CD4-positive, alpha-beta T cell treated with Interleukin-6 for 4 hours (primary cell): ENCODE measurements at regions not wholly inside any gene's neighbourhood (a gene's known extent, or its start where the extent isn't known, plus 50 kb on each side); places are given as distances from the start of the nearest gene placed in this dataset.
"Not testable (repeated sequence)": the region's sequence is repeated elsewhere in the genome, so short reads cannot be mapped to it uniquely, and the experiment has no call there.

ENCODE experiments used
- DNase-seq: peaks from one replicate; pipeline ENCODE4 v3.0.0-alpha.2; 2020; ENCODE audit warnings: mixed read lengths

DNA sequence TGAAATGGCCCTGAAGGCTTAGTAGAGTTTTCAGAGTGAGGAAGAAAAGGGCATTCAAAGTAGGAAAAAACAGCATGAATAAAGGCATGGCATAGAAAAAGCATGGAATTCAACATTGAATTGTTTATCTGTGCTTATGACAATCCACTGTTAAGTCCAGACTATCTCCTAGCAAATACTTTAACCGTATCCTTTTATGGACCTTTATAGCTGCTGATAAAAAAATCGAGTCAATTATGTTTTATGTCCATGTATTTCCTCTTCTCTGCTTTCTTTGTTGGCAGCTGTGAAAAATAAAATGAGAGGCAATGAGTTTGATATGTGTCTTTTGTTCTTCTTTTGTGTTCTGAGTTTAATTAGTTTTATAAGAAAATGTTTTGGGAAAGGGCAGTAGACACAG lies 70.4 kb downstream of the TDRD15 start:
- DNase-seq, result no peak

GRCh38 chr2:21194858-21195271 lies 71.1 kb downstream of the TDRD15 start:
- DNase-seq, result no peak

- DNase-seq, result no peak
These were observed 71.6 kb downstream of the TDRD15 start for GRCh38 chr2:21195326-21195725.

- DNase-seq, result no peak
These were observed 74.9 kb downstream of the TDRD15 start for GRCh38 chr2:21198637-21199036.

GRCh38 chr2:21203976-21204375 lies 80.2 kb downstream of the TDRD15 start:
- DNase-seq, result no peak

DNA sequence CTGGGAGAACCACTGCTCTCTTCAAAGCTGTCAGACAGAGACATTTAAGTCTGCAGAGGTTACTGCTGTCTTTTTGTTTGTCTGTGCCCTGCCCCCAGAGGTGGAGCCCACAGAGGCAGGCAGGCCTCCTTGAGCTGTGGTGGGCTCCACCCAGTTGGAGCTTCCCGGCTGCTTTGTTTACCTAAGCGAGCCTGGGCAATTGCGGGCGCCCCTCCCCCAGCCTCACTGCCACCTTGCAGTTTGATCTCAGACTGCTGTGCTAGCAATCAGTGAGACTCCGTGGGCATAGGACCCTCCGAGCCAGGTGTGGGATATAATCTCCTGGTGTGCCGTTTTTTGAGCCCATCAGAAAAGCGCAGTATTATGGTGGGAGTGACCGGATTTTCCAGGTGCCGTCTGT lies 90.3 kb downstream of the TDRD15 start:
- DNase-seq, result not testable (repeated sequence)

DNA sequence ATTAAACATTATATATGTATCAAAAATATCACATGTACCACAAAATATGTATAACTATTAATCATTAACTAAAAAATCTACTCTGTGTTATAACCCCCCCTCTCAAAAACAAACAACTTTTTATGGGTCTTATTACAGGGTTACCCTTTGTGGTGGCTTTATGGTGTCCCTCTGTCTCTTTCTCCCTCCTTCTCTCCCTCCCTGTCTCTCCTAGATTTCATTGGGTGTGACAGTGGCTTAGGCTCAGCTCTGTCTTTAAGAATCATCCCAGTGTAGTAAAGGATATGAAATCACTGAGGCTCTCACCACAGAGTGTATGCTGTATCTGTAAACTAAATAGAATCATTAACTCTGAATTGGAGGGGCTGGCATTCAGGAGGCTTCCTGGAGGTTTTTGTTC lies 93.7 kb downstream of the TDRD15 start:
- DNase-seq, result no peak

- DNase-seq, result no peak
These were observed 97.2 kb downstream of the TDRD15 start for GRCh38 chr2:21220930-21221329.

DNA sequence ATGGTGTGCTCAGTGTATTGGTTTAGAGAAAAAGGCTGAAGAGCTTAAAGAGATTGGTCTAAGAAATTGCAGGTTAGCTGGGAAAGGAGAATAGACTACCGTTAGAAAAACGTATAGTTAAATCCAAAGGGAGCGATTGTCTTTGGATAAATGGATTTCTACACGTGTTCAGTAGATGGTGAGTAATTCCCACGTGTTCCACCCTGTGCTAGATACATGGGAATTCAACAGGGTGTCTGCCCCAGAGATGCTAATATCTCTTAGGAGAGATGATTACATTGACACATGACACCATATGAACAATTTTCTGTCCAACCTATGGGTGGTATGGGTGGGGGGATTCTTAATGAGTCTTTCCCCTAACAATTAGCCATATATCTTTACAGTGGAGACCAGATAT lies 99.8 kb downstream of the TDRD15 start:
- DNase-seq, result no peak

GRCh38 chr2:21228041-21228895 lies 104.5 kb downstream of the TDRD15 start:
- no peak for DNase-seq

DNA sequence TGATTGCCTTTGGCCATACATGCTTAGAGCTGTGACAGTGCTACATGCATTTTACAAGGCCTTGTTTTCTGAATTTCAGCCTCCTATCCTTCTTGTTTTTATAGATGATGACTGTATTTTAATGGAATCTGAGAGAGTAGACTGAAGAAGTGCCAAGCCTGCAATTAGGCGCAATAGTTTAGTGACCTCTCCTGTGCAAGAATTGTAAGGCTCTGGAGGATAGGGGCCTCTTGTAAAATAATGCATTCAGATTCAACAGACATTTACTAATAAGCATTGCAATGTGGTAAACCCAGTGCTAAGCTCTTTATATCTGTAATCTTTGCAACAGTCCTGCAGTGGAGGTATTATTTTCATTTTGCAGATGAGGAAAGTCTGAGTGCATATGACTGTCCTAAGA lies 105.5 kb downstream of the TDRD15 start:
- no peak for DNase-seq

DNA sequence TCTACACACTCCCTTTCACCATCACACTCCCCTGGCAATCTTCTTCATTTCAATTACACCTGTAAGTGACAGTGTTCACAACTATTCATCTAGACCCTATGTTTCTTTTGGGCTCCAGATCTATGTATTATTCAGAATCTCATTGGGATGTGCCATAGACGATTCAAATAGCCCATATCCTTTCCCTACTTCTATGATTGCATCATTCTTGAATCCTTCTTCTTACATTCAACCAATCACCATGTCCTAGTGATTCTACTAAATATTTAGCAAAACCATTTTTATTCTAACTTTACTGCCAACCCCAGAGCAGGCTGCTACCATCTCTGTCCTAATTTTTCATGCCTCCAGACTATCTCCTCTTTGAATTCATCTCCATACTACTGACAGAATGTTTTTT lies 106.4 kb downstream of the TDRD15 start:
- no peak for DNase-seq

DNA sequence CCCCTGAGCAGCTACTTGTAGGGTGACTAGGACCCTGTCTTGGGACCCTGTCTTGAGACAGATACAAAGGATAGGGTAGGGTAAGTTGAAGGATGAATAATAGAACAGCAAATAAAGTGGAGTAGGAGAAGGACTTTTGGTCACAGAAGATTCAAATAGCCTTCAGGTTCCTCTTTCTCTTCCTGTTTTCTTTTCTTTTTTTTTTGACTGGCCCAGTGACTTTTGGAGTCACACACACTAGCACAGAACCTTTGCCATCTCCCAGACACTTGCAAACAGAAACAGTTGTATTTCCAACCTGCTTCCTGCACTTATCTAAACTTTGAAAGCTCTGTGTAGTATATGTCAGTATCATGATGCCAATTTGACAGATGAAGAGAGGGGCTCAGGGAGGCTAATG lies 108.2 kb downstream of the TDRD15 start:
- no peak for DNase-seq

DNA sequence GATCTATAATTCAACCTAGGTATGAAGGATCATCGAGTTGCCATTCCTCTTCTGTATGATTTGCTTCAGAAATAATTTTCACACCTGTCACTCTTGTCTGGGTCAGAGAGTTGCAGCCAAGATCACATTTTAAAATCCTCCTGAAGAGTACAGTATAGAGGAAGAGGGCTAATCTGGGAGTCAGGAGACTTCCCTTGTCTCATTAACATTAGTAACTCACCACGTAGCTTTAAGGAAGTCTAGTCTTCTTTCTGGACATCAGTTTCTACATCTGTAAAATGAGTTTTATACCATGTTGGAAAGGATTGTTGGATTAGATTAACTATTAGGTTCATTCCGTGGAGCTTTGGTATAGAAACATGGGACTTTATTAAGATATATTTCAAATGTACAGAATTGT lies 109.4 kb downstream of the TDRD15 start:
- DNase-seq, result no peak

DNA sequence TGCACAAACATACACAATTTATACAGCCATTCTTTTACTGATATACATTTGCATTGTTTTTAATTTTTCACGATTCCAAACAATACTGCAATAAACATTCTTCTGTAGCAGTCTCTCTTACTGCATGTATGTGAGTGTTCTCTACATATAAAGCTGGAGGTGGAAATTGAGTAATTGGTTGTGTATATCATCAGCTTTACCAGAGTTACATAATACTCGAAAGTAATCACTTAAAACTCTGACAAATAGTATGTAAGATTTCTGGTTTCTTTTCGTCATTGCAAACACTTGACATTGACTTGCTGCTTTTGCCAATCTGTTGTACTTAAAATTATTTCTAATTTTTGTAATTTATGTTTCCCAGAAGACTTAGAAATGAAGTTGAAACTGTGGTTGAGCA lies 110.2 kb downstream of the TDRD15 start:
- DNase-seq, result no peak

DNA sequence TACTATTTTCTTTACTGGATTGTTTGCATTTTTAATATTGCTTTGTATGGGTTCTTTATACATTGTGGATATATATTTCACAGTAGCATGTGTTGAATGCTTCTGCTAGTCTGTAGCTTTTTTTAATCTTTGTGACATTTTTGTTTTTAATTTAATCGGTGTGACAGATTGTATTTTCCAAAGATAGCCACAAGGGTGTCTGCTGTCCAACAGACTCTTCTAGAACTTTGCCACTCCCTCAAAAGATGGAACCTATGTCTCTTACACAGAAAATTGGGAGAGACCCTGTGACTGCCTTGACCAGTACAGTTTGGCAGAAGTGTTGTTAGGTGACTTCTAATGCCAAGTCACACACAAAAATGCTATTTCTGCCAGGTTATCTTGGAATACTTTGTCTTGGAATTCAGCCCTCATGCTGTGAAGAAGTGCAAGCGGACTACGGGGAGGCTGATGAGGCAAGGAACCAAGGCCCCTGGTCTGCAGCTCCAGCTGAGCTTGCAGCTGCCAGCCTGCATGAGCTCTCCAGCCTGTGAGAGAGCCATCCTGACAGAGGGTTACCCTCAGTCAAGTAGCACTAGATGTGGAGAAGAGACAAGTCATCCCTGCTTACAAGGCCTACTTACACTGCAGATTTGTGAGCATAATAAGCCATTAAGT lies 110.8 kb downstream of the TDRD15 start:
- DNase-seq, result no peak

DNA sequence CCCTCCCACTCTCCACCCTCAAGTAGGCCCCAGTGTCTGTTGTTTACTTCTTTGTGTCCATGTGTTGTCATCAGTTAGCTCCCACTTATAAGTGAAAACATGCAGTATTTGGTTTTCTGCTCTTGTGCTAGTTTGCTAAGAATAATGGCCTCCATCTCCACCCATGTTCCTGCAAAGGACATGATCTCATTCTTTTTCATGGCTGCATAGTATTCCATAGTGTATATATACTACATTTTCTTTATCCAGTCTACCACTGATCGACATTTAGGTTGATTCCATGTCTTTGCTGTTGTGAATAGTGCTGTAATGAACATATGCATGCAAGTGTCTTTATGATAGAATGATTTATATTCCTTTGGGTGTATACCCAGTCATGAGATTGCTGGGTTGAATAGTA lies 116.0 kb downstream of the TDRD15 start:
- DNase-seq, result not testable (repeated sequence)

DNA sequence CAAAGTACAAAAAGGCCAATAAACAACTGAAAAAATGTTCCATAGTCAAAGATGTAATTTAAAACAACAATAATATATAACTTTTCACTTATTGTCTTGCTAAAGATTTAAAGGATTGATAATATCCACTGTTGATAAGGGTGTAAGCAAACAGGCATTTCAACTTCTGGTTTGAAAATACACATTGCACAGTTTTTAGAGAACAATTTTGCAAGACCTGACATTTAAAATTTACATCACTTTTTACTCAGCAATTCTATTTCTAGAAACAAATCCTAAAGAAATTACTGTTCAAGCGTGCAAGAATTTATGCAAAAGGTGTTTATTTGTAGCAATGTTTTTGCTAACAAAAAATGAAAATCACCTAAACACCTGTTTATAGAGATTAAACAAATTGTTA lies 120.4 kb downstream of the TDRD15 start:
- DNase-seq, result no peak

DNA sequence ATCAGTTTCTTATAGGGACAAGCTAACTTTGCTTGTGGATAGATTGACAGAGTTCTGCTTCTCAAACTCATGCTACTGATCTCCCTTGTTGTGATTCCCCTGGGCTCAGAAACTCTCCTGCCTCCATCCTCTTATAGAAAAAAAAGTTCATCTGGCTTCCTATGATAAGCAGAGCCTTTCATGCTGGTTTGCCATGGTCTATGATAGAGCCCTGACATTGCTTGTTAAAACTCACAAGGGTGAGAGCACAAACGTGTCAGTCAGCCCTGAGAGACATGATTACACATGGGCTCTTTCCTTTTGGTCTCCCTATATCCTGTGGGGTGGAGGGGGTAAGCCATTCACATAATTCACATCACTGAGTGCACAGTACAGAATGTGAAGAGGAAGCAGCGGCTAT lies 121.8 kb downstream of the TDRD15 start:
- no peak for DNase-seq

- DNase-seq, result no peak
These were observed 125.6 kb downstream of the TDRD15 start for GRCh38 chr2:21249367-21249766.

DNA sequence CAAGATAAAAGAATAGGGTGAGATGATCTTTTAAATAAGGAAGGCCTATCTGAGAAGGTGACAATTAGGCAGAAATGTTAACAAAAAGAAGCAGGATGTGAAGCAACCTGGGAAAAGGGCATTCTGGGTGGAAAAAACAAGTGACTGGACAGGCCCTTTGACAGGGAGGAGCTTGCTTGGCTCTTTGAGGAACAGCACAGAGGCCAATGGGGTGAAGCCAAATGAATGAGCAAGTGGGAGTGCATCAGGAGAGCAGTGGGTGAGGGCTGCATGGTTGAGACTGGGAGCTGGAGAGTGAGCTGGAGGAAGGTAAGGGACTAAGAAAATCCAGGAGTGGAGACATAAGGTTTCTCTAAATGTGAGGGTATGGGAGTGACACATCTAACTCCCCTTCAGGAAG lies 126.9 kb downstream of the TDRD15 start:
- no peak for DNase-seq

DNA sequence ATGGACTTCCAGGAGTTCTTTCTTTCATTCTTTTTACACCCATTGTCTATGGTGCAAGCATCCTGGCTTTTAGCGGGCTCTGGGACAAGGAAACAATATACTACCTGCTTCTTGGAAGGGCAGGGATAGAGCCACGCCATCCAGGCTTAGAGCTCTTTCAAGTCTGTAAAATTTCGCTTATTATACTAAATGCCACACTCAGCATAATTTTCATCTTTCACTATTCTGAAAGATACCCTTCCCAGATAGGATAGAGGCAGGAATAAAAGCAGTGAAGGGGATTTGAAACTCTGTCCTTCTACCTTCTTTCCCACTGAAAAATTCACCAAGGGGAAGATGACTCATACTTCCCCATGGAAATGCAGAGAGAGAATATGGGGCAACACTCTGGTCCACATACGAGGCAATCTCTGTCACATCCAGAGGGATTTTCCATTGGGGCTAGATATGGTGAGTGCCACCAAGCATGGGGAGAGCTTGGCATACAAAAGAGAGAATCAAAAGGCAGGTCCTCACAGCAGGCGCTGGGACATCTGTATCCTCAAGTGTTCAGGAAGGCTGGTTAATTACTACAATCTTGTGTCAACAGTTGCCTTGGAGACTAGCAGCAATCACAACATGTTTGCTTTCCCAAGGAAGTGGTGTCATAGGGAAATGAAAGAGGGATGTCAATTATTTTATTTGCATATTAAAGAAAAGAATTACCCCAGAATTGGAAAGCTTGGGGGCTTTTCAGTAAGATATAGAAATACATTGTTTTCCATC lies 127.6 kb downstream of the TDRD15 start:
- DNase-seq, result no peak

DNA sequence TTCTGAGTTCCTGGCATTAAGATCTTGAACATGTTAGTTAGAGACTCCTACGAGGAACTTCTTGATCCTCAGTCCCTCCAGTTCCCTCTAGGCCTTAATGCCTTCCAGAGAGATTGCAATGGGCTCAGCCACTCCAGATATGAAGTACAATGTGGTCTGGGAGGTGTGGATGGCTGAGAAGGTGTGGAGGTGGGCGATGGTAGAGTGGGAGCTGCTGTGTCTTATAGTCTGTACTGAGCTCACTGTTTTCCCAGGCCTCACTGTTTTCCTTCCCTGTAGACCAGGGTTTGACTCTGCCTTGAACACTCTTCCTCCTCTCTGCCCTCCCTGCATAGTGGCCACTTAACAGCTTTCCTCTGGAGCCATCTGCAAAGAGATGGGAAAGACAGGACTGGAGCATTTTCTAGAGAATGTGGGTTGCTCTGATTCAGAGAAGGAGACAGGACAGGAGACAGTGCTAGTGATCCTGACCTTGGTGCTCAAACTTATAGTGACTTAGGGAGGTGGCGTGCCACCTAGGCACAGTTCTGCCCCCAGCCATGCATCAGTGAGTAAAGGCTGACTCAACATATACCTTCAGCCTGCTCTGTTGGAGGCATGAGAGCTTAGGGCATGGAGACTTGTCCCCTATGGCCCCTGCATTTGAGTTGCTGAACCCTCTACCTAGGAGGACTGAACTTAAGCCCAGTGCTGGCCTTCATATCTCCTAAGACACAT lies 129.7 kb downstream of the TDRD15 start:
- no peak for DNase-seq
